OCI-LY7 (cell line): ENCODE measurements at regions not wholly inside any gene's neighbourhood (a gene's known extent, or its start where the extent isn't known, plus 50 kb on each side); places are given as distances from the start of the nearest gene placed in this dataset.

Experiments used
- BruUV-seq: library from RNA; stranded (reverse); fragments of 400-500 nt; replicated peaks from 2 replicates; lab custom pipeline; 2021; lab: Mats Ljungman, UMichigan
- CTCF ChIA-PET: fragments of 300-600 bp; sonication (Branson Sonifier 250); formaldehyde crosslinking; loops from one replicate; lab custom pipeline; 2022; ENCODE audit warnings: antibody characterized with exemption; ENCODE audit not compliant: unreplicated experiment; lab: Charles Lee
- POLR2A ChIA-PET: fragments of 300-600 bp; sonication (Branson Sonifier 250); formaldehyde crosslinking; loops from one replicate; lab custom pipeline; 2022; ENCODE audit warnings: antibody characterized with exemption; lab: Charles Lee
- DNase-seq: peaks from one replicate; pipeline ENCODE4 v3.0.0-alpha.2; 2015; ENCODE audit warnings: low spot score
- H2AFZ ChIP-seq: fragments of 200-600 bp; sonication (generic), shearing (Covaris generic); 2 replicates; pipeline ENCODE4 v1.6.1; 2014; ENCODE audit warnings: mild to moderate bottlenecking, antibody characterized with exemption, low read length, moderate library complexity
- H3K27ac ChIP-seq: fragments of 200-600 bp; sonication (generic); 2 replicates; pipeline ENCODE4 v1.5.1; 2014; ENCODE audit warnings: mixed run types, low read depth, mild to moderate bottlenecking, moderate library complexity, low read length, inconsistent platforms; ENCODE audit not compliant: poor library complexity, severe bottlenecking
- H3K36me3 ChIP-seq: fragments of 200-600 bp; sonication (generic); 2 replicates; pipeline ENCODE4 v1.6.1; 2014; ENCODE audit warnings: mild to moderate bottlenecking, antibody characterized with exemption, low read length, moderate library complexity, mixed read lengths; ENCODE audit not compliant: insufficient read depth
- H3K4me1 ChIP-seq: fragments of 200-600 bp; sonication (generic); 2 replicates; pipeline ENCODE4 v1.5.1; 2014; ENCODE audit warnings: mild to moderate bottlenecking, low read length; ENCODE audit not compliant: insufficient read depth, poor library complexity, severe bottlenecking
- H3K4me2 ChIP-seq: fragments of 200-600 bp; sonication (generic); 2 replicates; pipeline ENCODE4 v1.6.1; 2014; ENCODE audit warnings: mild to moderate bottlenecking, low read length
- H3K4me3 ChIP-seq: fragments of 200-600 bp; sonication (generic); 2 replicates; pipeline ENCODE4 v1.5.1; 2014; ENCODE audit warnings: mild to moderate bottlenecking, low read depth, low read length; ENCODE audit not compliant: poor library complexity, severe bottlenecking
- H3K79me2 ChIP-seq: fragments of 200-600 bp; sonication (generic); 2 replicates; pipeline ENCODE4 v1.6.1; 2016; ENCODE audit warnings: low read depth, mild to moderate bottlenecking, low read length, moderate library complexity, mixed read lengths; ENCODE audit not compliant: insufficient read depth
- H3K9me2 ChIP-seq: fragments of 200-600 bp; sonication (generic); 2 replicates; pipeline ENCODE4 v1.6.1; 2016; ENCODE audit warnings: mild to moderate bottlenecking, low read length, mixed read lengths; ENCODE audit not compliant: insufficient read depth
- H3K9me3 ChIP-seq: fragments of 200-600 bp; sonication (generic); 2 replicates; pipeline ENCODE4 v1.6.1; 2014; ENCODE audit warnings: mild to moderate bottlenecking, mixed run types, low read length, mixed read lengths
- H4K20me1 ChIP-seq: fragments of 200-600 bp; sonication (generic); 2 replicates; pipeline ENCODE4 v1.6.1; 2014; ENCODE audit warnings: mild to moderate bottlenecking, antibody characterized with exemption, low read length, moderate library complexity, mixed read lengths; ENCODE audit not compliant: insufficient read depth
- EZH2phosphoT487 ChIP-seq: fragments of 200-600 bp; sonication (generic); IDR thresholded peaks from 2 replicates; pipeline ENCODE4 v1.6.1; 2018; ENCODE audit warnings: low read depth, borderline replicate concordance, mild to moderate bottlenecking, mixed run types, antibody characterized with exemption, low read length, moderate library complexity, mixed read lengths
- intact Hi-C: fragments of 100-400 bp; cut with micrococcal nuclease; formaldehyde crosslinking; loops from one replicate; pipeline ENCODE4 v1.10.0; 2022; ENCODE audit not compliant: unreplicated experiment
- TF ChIP-seq, protein P1 (sequence below): fragments of 200-600 bp; sonication (generic); conservative IDR thresholded peaks from 2 replicates; pipeline ENCODE4 v1.5.1; 2014; ENCODE audit warnings: mild to moderate bottlenecking, antibody characterized with exemption, low read length, moderate library complexity, mixed read lengths

DNA sequence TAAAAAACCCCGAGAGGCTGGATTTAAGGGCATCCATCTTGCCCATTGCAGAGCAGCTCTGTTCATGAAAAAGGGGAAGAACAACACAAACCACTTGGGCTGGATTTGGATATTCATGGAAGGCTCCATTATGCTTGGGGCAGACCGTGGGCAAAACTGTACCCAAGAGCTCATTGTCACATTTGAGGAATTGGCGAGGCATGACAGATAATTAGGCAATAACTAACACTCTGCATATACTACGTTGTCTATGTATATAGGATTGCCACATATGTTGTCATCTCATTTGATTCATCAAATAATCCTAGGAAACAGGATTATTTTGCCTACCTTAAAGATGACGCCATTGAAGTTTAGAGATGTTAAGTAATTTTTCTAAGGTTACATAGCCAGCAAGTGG is 255.4 kb downstream of the SMARCA2 start:
- TF ChIP-seq, protein P1, sequence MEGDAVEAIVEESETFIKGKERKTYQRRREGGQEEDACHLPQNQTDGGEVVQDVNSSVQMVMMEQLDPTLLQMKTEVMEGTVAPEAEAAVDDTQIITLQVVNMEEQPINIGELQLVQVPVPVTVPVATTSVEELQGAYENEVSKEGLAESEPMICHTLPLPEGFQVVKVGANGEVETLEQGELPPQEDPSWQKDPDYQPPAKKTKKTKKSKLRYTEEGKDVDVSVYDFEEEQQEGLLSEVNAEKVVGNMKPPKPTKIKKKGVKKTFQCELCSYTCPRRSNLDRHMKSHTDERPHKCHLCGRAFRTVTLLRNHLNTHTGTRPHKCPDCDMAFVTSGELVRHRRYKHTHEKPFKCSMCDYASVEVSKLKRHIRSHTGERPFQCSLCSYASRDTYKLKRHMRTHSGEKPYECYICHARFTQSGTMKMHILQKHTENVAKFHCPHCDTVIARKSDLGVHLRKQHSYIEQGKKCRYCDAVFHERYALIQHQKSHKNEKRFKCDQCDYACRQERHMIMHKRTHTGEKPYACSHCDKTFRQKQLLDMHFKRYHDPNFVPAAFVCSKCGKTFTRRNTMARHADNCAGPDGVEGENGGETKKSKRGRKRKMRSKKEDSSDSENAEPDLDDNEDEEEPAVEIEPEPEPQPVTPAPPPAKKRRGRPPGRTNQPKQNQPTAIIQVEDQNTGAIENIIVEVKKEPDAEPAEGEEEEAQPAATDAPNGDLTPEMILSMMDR: no peak
- no peak for TF ChIP-seq EZH2phosphoT487
- intact Hi-C loops: loop anchor here (10.0 kb wide), 1 partner anchor 46 kb away; no protein-coding TSS in a partner anchor
- POLR2A ChIA-PET: interaction anchor here (0.6 to 2.2 kb wide), 7 partner anchors 11 to 561 kb away, joined by 3 to 11 read pairs (median 4); no protein-coding TSS in a partner anchor

DNA sequence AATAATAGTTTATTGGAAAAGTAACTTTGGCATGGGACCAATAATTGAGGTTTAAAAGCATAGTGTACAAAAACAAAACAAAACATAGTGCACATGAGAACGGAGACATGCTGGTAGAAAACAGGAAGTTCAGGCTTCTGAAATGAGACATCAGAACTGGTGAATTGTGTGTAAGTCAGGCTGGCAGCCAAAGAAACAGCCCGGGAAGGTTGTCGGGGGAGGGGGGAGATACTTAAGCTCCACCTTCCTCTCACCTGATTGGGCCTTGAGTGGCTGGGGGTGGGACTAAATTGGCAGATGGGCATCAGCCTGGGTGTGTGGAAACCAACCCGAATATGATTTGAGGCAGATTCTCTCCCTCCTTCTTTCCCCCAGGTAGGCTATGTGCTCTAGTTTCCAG is 256.3 kb downstream of the SMARCA2 start:
- Histone ChIP-seq H3K4me2 (no peak overlapping the region), H2AFZ (no peak overlapping the region), H3K4me1 (peaks cover 34% of the 10 kb centered on the region), H3K36me3 (no peaks in the 10 kb centered on the region), H3K79me2 (no peaks in the 10 kb centered on the region), H3K4me3 (no peak overlapping the region), H3K9me2 (no peaks in the 10 kb centered on the region), H4K20me1 (no peaks in the 10 kb centered on the region), H3K9me3 (no peaks in the 10 kb centered on the region), H3K27ac (no peak overlapping the region)
- TF ChIP-seq, protein P1: no peak
- POLR2A ChIA-PET: interaction anchor here (0.6 to 1.2 kb wide), 5 partner anchors 8 to 573 kb away, joined by 3 to 7 read pairs (median 3); partner anchors contain the start of gene PUM3
- intact Hi-C loops: loop anchor here (10.0 kb wide), 1 partner anchor 47 kb away; no protein-coding TSS in a partner anchor
- DNase-seq: peak; percentile 42
- CTCF ChIA-PET: no interaction called here
- BruUV-seq: no TSS peak

More for the DNA sequence above, 255.4 kb downstream of the SMARCA2 start:
- BruUV-seq: no TSS peak
- Histone ChIP-seq H3K9me3 (no peaks in the 10 kb centered on the region), H2AFZ (peak overlapping the region; percentile 38; the same call in 1 of the 2 replicates), H3K4me1 (peaks cover 34% of the 10 kb centered on the region), H3K9me2 (no peaks in the 10 kb centered on the region), H3K36me3 (no peaks in the 10 kb centered on the region), H3K4me2 (peak overlapping the region; percentile 48), H3K27ac (peak overlapping the region; percentile 48), H3K79me2 (no peaks in the 10 kb centered on the region), H3K4me3 (no peak overlapping the region), H4K20me1 (no peaks in the 10 kb centered on the region)
- CTCF ChIA-PET: no interaction called here
- DNase-seq: no peak

DNA sequence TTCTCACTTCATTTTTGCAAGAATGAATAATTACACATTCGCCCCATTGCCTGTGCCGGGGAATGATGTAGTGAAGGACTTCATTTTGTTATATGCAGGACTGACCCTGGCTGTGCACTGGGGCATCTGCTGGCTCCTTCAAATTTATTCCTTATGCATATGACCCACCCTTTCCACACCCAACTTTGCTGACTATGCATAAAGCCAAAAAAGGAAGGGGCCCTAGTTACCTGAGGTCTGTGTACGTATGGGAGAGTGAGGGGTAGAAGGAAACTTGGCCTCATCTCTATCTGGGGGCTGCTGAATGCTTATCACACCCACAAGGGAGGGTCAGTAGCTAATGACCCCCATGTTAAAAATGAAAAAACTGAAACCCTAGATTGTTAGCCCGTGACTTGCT is 259.6 kb downstream of the SMARCA2 start:
- Histone ChIP-seq H3K36me3 (no peaks in the 10 kb centered on the region), H2AFZ (no peak overlapping the region), H3K79me2 (no peaks in the 10 kb centered on the region), H3K4me2 (no peak overlapping the region), H3K4me3 (no peak overlapping the region), H4K20me1 (no peaks in the 10 kb centered on the region), H3K9me3 (no peaks in the 10 kb centered on the region), H3K4me1 (peaks cover 19% of the 10 kb centered on the region), H3K27ac (no peak overlapping the region), H3K9me2 (no peaks in the 10 kb centered on the region)
- intact Hi-C loops: loop anchor here (10.0 kb wide), 1 partner anchor 50 kb away; no protein-coding TSS in a partner anchor
- TF ChIP-seq, protein P1: no peak
- no TSS peak for BruUV-seq
- ChIA-PET POLR2A (interaction anchor here (1.6 kb wide), 1 partner anchor 11 kb away, joined by 5 read pairs; no protein-coding TSS in a partner anchor), CTCF (no interaction called here)
- DNase-seq: no peak
